ENCODE measurements at regions not wholly inside any gene's neighbourhood (a gene's known extent, or its start where the extent isn't known, plus 50 kb on each side); places are given as distances from the start of the nearest gene placed in this dataset.

GRCh38 chr10:36748128-36748871 lies 377.1 kb upstream of the ANKRD30A start:
- TF ChIP-seq, protein P1, sequence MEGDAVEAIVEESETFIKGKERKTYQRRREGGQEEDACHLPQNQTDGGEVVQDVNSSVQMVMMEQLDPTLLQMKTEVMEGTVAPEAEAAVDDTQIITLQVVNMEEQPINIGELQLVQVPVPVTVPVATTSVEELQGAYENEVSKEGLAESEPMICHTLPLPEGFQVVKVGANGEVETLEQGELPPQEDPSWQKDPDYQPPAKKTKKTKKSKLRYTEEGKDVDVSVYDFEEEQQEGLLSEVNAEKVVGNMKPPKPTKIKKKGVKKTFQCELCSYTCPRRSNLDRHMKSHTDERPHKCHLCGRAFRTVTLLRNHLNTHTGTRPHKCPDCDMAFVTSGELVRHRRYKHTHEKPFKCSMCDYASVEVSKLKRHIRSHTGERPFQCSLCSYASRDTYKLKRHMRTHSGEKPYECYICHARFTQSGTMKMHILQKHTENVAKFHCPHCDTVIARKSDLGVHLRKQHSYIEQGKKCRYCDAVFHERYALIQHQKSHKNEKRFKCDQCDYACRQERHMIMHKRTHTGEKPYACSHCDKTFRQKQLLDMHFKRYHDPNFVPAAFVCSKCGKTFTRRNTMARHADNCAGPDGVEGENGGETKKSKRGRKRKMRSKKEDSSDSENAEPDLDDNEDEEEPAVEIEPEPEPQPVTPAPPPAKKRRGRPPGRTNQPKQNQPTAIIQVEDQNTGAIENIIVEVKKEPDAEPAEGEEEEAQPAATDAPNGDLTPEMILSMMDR (IDR thresholded peaks at IDR 0.05) = no peak
- no peak for TF ChIP-seq POLR2A (IDR thresholded peaks at IDR 0.05)
- TF ChIP-seq POLR2AphosphoS5 (IDR thresholded peaks at IDR 0.05) = no peak
- no peak for TF ChIP-seq EP300 (IDR thresholded peaks at IDR 0.05)

All from upper lobe of left lung (tissue), 4 donors.